ENCODE measurements at regions not wholly inside any gene's neighbourhood (a gene's known extent, or its start where the extent isn't known, plus 50 kb on each side); places are given as distances from the start of the nearest gene placed in this dataset.

DNA sequence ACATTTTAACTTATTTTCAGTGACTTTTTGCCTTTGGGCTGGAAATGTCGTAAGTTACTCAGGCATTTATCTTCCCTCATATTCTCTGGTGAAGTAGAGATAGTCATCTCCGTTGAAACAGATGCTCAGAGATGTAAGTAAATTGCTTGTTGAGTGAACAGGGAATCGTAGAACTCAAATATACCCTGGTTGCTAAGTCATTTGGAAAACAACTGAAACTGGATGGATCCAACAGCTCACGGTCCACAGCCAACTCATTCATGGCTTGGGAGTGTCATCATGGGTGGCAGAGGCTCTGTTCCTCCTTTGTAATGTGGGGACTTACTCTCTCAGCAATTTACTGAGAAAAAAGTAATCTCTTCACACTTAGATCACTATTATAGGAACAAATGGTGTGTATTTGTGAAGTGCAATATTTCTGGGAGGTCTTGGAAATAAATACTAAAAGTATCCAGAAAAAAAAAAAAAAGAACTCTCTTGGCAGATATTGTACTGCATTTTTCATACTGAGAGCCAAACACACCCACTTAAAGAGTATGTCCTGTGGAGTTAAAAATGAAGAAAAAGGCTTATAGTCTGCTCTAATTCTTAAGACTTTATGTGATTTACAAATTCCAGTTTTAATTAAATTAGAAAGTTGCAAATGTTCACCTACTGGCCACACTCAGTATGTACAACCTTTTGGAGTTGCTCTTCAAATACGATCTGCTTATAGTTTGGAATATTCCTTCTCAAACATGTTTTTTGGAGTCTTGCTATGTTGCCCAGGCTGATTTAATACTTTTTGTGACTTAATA is 107.4 kb downstream of the LEPR start:
- Histone ChIP-seq H3K4me3 (ENCODE audit: low read length) (no peak overlapping the region), H3K27me3 (replicated peaks; ENCODE audit: insufficient read depth, low read length) (no peaks in the 10 kb centered on the region), H3K36me3 (replicated peaks; ENCODE audit: insufficient read depth, low read length) (no peaks in the 10 kb centered on the region), H3K79me2 (ENCODE audit: low read length) (no peaks in the 10 kb centered on the region), H3K4me2 (ENCODE audit: low read depth, low read length) (no peak overlapping the region), H3K9ac (ENCODE audit: low read length) (no peak overlapping the region), H3F3A (ENCODE audit: insufficient read depth, low read length) (no peaks in the 10 kb centered on the region), H2AFZ (ENCODE audit: low read length) (no peak overlapping the region), H3K27ac (ENCODE audit: low read length) (no peak overlapping the region), H3K9me3 (replicated peaks; ENCODE audit: insufficient read depth, low read length) (no peaks in the 10 kb centered on the region), H4K20me1 (ENCODE audit: insufficient read depth, low read length) (no peaks in the 10 kb centered on the region), H3K4me1 (ENCODE audit: low read length) (no peaks in the 10 kb centered on the region), H3K9me2 (replicated peaks; ENCODE audit: insufficient read depth, low read length) (no peaks in the 10 kb centered on the region)
- TF ChIP-seq, protein P1, sequence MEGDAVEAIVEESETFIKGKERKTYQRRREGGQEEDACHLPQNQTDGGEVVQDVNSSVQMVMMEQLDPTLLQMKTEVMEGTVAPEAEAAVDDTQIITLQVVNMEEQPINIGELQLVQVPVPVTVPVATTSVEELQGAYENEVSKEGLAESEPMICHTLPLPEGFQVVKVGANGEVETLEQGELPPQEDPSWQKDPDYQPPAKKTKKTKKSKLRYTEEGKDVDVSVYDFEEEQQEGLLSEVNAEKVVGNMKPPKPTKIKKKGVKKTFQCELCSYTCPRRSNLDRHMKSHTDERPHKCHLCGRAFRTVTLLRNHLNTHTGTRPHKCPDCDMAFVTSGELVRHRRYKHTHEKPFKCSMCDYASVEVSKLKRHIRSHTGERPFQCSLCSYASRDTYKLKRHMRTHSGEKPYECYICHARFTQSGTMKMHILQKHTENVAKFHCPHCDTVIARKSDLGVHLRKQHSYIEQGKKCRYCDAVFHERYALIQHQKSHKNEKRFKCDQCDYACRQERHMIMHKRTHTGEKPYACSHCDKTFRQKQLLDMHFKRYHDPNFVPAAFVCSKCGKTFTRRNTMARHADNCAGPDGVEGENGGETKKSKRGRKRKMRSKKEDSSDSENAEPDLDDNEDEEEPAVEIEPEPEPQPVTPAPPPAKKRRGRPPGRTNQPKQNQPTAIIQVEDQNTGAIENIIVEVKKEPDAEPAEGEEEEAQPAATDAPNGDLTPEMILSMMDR (IDR thresholded peaks at IDR 0.05; ENCODE audit: low read length) = no peak
- TF ChIP-seq EZH2 (optimal IDR thresholded peaks at IDR 0.05; ENCODE audit: low read depth, low read length) (no peak), EZH2phosphoT487 (IDR thresholded peaks at IDR 0.05; ENCODE audit: low read length) (no peak)
- no peak for DNase-seq

DNA sequence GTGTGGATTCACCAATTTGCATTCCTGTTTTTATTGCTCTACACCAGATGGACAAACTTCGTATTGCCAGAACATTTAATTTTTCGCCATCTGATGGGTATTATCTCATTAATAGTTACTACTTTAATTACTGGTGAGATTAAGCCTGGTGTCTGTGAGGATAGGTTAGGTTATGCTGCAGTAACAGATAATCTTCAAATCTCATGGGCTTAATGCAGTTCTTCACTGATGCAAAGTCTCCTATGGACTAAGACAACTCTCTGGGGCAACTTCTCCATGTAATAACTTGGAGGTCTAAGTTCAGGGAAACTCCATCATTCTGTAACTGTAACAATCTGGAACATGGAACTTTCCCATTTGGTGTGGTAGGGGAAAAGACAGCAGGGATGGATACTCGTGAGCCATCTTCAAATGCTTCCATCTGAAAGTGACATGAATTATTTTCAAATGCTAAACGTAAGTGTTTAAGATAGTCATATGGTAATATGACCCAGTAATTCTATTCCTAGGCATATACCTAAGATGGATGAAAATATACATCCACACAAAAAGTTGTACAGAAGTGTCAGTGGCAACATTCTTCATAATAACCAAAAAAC is 111.6 kb downstream of the LEPR start:
- H3F3A ChIP-seq (ENCODE audit: insufficient read depth, low read length) = no peaks in the 10 kb centered on the region
- H3K4me2 ChIP-seq (ENCODE audit: low read depth, low read length) = no peak overlapping the region
- no peak overlapping the region for H3K27ac ChIP-seq (ENCODE audit: low read length)
- no peaks in the 10 kb centered on the region for H3K27me3 ChIP-seq (replicated peaks; ENCODE audit: insufficient read depth, low read length)
- no peak for DNase-seq
- H3K79me2 ChIP-seq (ENCODE audit: low read length) = no peaks in the 10 kb centered on the region
- H3K9me3 ChIP-seq (replicated peaks; ENCODE audit: insufficient read depth, low read length) = no peaks in the 10 kb centered on the region
- no peak overlapping the region for H2AFZ ChIP-seq (ENCODE audit: low read length)
- H3K36me3 ChIP-seq (replicated peaks; ENCODE audit: insufficient read depth, low read length) = no peaks in the 10 kb centered on the region
- H3K4me1 ChIP-seq (ENCODE audit: low read length) = no peaks in the 10 kb centered on the region
- no peak overlapping the region for H3K4me3 ChIP-seq (ENCODE audit: low read length)
- H3K9me2 ChIP-seq (replicated peaks; ENCODE audit: insufficient read depth, low read length) = no peaks in the 10 kb centered on the region
- TF ChIP-seq, protein P1 (IDR thresholded peaks at IDR 0.05; ENCODE audit: low read length) = no peak
- TF ChIP-seq EZH2phosphoT487 (IDR thresholded peaks at IDR 0.05; ENCODE audit: low read length) = no peak
- TF ChIP-seq EZH2 (optimal IDR thresholded peaks at IDR 0.05; ENCODE audit: low read depth, low read length) = no peak
- no peak overlapping the region for H3K9ac ChIP-seq (ENCODE audit: low read length)
- H4K20me1 ChIP-seq (ENCODE audit: insufficient read depth, low read length) = no peaks in the 10 kb centered on the region

DNA sequence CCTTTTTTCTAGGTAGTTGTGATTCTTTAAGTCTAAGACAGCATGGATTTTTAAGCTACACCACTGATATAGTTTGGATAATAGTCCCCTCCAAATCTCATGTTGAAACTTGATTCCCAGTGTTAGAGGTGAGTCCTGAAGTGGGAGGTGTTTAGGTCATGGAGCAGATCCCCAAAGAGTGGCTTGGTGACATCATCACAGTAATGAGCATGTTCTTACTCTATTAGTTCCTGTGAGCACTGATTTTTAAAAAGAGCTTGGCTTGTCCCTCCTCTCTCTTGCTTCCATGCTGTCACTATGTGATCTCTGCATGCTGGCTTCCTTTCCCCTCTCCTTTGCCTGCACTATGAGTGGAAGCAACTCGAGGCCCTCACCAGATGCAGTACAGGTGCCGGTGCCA is 115.5 kb downstream of the LEPR start:
- DNase-seq = no peak
- no peaks in the 10 kb centered on the region for H3K36me3 ChIP-seq (replicated peaks; ENCODE audit: insufficient read depth, low read length)
- no peaks in the 10 kb centered on the region for H3F3A ChIP-seq (ENCODE audit: insufficient read depth, low read length)
- H3K27ac ChIP-seq (ENCODE audit: low read length) = no peak overlapping the region
- H3K9me2 ChIP-seq (replicated peaks; ENCODE audit: insufficient read depth, low read length) = no peaks in the 10 kb centered on the region
- H3K4me2 ChIP-seq (ENCODE audit: low read depth, low read length) = no peak overlapping the region
- H2AFZ ChIP-seq (ENCODE audit: low read length) = no peak overlapping the region
- H3K79me2 ChIP-seq (ENCODE audit: low read length) = no peaks in the 10 kb centered on the region
- H4K20me1 ChIP-seq (ENCODE audit: insufficient read depth, low read length) = no peaks in the 10 kb centered on the region
- no peaks in the 10 kb centered on the region for H3K4me1 ChIP-seq (ENCODE audit: low read length)
- H3K9me3 ChIP-seq (replicated peaks; ENCODE audit: insufficient read depth, low read length) = no peaks in the 10 kb centered on the region
- no peak overlapping the region for H3K4me3 ChIP-seq (ENCODE audit: low read length)
- H3K9ac ChIP-seq (ENCODE audit: low read length) = no peak overlapping the region
- no peaks in the 10 kb centered on the region for H3K27me3 ChIP-seq (replicated peaks; ENCODE audit: insufficient read depth, low read length)
- TF ChIP-seq EZH2 (optimal IDR thresholded peaks at IDR 0.05; ENCODE audit: low read depth, low read length) = no peak
- TF ChIP-seq, protein P1 (IDR thresholded peaks at IDR 0.05; ENCODE audit: low read length) = no peak
- TF ChIP-seq EZH2phosphoT487 (IDR thresholded peaks at IDR 0.05; ENCODE audit: low read length) = no peak

Data from MM.1S (cell line).